Ovary (tissue), 7 donors: ENCODE measurements at regions not wholly inside any gene's neighbourhood (a gene's known extent, or its start where the extent isn't known, plus 50 kb on each side); places are given as distances from the start of the nearest gene placed in this dataset.

Experiments used
- DNase-seq, 5 donors: peaks; one replicate each; pipeline ENCODE4 v3.0.0-alpha.2; 2019 to 2020
- H3K27ac ChIP-seq, 2 donors: fragments of 200-600 bp; one replicate each; pipeline versions ENCODE4 v1.5.1 to v1.8.0; 2019 to 2022
- H3K27me3 ChIP-seq: fragments of 200-600 bp; one replicate; pipeline ENCODE4 v1.8.0; 2022
- H3K36me3 ChIP-seq: fragments of 200-600 bp; sonication (generic); one replicate; pipeline ENCODE4 v1.5.1; 2019
- H3K4me1 ChIP-seq: one replicate; pipeline ENCODE4 v1.8.1; 2013; ENCODE audit warnings: mild to moderate bottlenecking, moderate library complexity; ENCODE audit not compliant: insufficient read depth
- H3K4me3 ChIP-seq: fragments of 200-600 bp; sonication (generic); one replicate; pipeline ENCODE4 v1.5.1; 2017
- H3K9me3 ChIP-seq, 2 donors: fragments of 200-600 bp in 1 of 2; sonication (generic) in 1 of 2; one replicate each; pipeline versions ENCODE4 v1.5.1 to v1.8.1; 2013 to 2019; ENCODE audit warnings: mild to moderate bottlenecking in 1 of 2, moderate library complexity in 1 of 2
- CTCF ChIP-seq, 3 donors: fragments of 450-650 bp in 2 of 3; fragments of 200-600 bp in 1 of 3; IDR thresholded peaks; one replicate each; pipeline versions ENCODE4 v1.5.1 to v1.8.0; 2016 to 2022; ENCODE audit warnings: antibody characterized with exemption in 3 of 3, mild to moderate bottlenecking in 1 of 3
- EP300 ChIP-seq: sonication (generic); formaldehyde crosslinking; IDR thresholded peaks from one replicate; pipeline ENCODE4 v1.6.1; 2017; ENCODE audit warnings: antibody characterized with exemption
- POLR2A ChIP-seq: fragments of 450-650 bp; IDR thresholded peaks from one replicate; pipeline ENCODE4 v1.6.1; 2017; ENCODE audit warnings: antibody characterized with exemption, mild to moderate bottlenecking, moderate library complexity
- WGBS, 3 donors: extraction: QIAGEN DNeasy Blood & Tissue Kit in 1 of 3; methylation state at CpG; one replicate each; pipeline versions ENCODE4 v1.1.5 to v1.1.7; 2013 to 2017; 5-methylcytosine and 5-hydroxymethylcytosine counted together
- intact Hi-C, 4 donors: fragments of 100-400 bp; cut with DNase I; formaldehyde crosslinking; loops; one replicate each; pipeline versions ENCODE4 v1.11.0 to v1.15.1; 2022 to 2023
- donor health status: DM: no; HTN: no; CAD: no; lungs with moderate emphysema.
- donor health status: DM: no; HTN: no; CAD: no.
- donor health status: Bipolar disorder and iron deficiency.
- donor health status: DM: no; HTN: no; CAD: no.
- donor health status: DM: yes; HTN: yes; CAD: no.

GRCh38 chr3:171976526-171976925 lies 62.9 kb upstream of the FNDC3B start:
- Histone ChIP-seq H3K4me1 (peaks cover 10% of the 10 kb centered on the region), H3K9me3 (no peaks in the 10 kb centered on the region)

GRCh38 chr3:171977441-171977840 lies 61.9 kb upstream of the FNDC3B start:
- DNase-seq, result no peak
- Histone ChIP-seq H3K4me3 (no peak overlapping the region), H3K27me3 (no peaks in the 10 kb centered on the region), H3K36me3 (no peaks in the 10 kb centered on the region), H3K4me1 (peaks cover 10% of the 10 kb centered on the region), H3K27ac (no peak overlapping the region), H3K9me3 (no peaks in the 10 kb centered on the region)
- intact Hi-C loops, result no loop called here
- TF ChIP-seq CTCF (IDR thresholded peaks at IDR 0.05), result no peak
- TF ChIP-seq POLR2A, result no peak
- TF ChIP-seq EP300, result no peak
- WGBS, 3 donors, result 97 to 98% (median 97%) methylated on average over 7 of the region's 7 CpGs

More at GRCh38 chr3:171976526-171976925, 62.9 kb upstream of the FNDC3B start:
- TF ChIP-seq CTCF (IDR thresholded peaks at IDR 0.05), result no peak
- no peak for TF ChIP-seq POLR2A
- TF ChIP-seq EP300, result no peak
- Histone ChIP-seq H3K27me3 (no peaks in the 10 kb centered on the region), H3K27ac (no peak overlapping the region), H3K36me3 (no peaks in the 10 kb centered on the region), H3K4me3 (no peak overlapping the region)
- intact Hi-C loops, result no loop called here
- WGBS, 3 donors, result 65 to 74% (median 72%) methylated on average over 3 of the region's 3 CpGs
- no peak for DNase-seq

GRCh38 chr3:171977860-171978259 lies 61.5 kb upstream of the FNDC3B start:
- intact Hi-C loops, result no loop called here
- no peaks in the 10 kb centered on the region for H3K27me3 ChIP-seq
- no peaks in the 10 kb centered on the region for H3K9me3 ChIP-seq
- peaks cover 10% of the 10 kb centered on the region for H3K4me1 ChIP-seq
- no peak overlapping the region for H3K27ac ChIP-seq
- DNase-seq, result no peak
- no peak for TF ChIP-seq POLR2A
- H3K4me3 ChIP-seq, result no peak overlapping the region
- H3K36me3 ChIP-seq, result no peaks in the 10 kb centered on the region
- WGBS, 3 donors, result 90 to 97% (median 93%) methylated on average over 2 of the region's 2 CpGs

GRCh38 chr3:171978390-171978789 lies 61.0 kb upstream of the FNDC3B start:
- H3K4me3 ChIP-seq, result no peak overlapping the region
- intact Hi-C loops, result no loop called here
- H3K27ac ChIP-seq, result no peak overlapping the region
- H3K36me3 ChIP-seq, result no peaks in the 10 kb centered on the region
- H3K27me3 ChIP-seq, result no peaks in the 10 kb centered on the region
- H3K9me3 ChIP-seq, result no peaks in the 10 kb centered on the region
- 88 to 99% (median 96%) methylated on average over 5 of the region's 5 CpGs for WGBS, 3 donors
- TF ChIP-seq CTCF (IDR thresholded peaks at IDR 0.05) (no peak), EP300 (no peak), POLR2A (no peak)
- H3K4me1 ChIP-seq, result peaks cover 10% of the 10 kb centered on the region
- no peak for DNase-seq

- no peak for DNase-seq
- H3K4me1 ChIP-seq, result peaks cover 10% of the 10 kb centered on the region
- no peaks in the 10 kb centered on the region for H3K27me3 ChIP-seq
- TF ChIP-seq CTCF (IDR thresholded peaks at IDR 0.05) (no peak), EP300 (no peak), POLR2A (no peak)
- no peak overlapping the region for H3K4me3 ChIP-seq
- H3K9me3 ChIP-seq, result no peaks in the 10 kb centered on the region
- no peaks in the 10 kb centered on the region for H3K36me3 ChIP-seq
- H3K27ac ChIP-seq, result no peak overlapping the region
- intact Hi-C loops, result no loop called here
- 93 to 96% (median 96%) methylated on average over 8 of the region's 8 CpGs for WGBS, 3 donors
These were observed 60.3 kb upstream of the FNDC3B start for GRCh38 chr3:171979081-171979480.
